ENCODE measurements at regions not wholly inside any gene's neighbourhood (a gene's known extent, or its start where the extent isn't known, plus 50 kb on each side); places are given as distances from the start of the nearest gene placed in this dataset.

DNA sequence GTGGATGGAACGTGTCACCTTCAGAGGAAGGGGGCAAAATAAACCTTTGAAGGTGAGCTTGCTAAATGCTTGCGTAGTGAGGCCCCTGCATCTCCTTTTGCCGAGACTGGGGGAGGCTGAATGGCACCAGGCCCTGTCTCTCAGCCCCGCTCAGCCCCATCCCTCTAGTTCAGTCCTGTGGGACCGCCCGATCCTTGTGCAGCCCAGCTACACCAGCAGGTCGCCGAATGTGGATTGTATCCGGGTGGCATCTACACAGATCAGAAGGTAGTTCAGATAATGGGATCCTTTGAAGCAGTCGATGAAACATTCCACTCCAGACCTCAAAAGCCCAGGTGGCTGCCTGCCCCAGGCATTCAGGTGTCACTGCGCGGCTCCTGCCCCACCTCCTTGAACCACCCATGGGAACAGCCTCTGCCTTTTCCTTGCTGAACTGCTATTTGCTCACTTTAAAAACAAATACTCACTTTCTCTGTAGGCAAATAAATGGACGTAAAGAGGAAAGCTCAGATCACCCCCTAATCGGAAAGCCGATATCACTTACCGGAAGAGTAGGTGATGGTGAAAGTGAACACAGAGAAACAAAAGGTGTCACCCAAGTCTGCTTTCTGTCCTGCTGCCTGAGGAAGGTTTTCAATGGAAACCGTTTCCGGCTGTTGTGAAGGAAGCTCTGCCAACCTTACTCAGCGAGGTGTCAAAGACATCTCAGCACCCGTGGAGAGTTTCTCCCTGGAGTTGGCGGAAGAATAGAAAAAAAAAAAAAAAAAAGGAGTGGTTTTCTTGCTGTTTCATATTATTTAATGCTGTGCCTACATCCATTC, 100.3 kb upstream of the NCOR2 start (continued):
- TF ChIP-seq RUNX3 (IDR thresholded peaks at IDR 0.05; ENCODE audit: low read length) (no peak), BACH1 (IDR thresholded peaks at IDR 0.05; ENCODE audit: borderline replicate concordance) (no peak), NKRF (conservative IDR thresholded peaks at IDR 0.05) (no peak), HDAC6 (IDR thresholded peaks at IDR 0.05; ENCODE audit: unreplicated experiment) (no peak), BCL3 (IDR thresholded peaks at IDR 0.05; ENCODE audit: borderline replicate concordance, insufficient read depth, low read depth, low read length, poor library complexity, severe bottlenecking) (no peak), ZNF622 (IDR thresholded peaks at IDR 0.05) (no peak), MEF2B (IDR thresholded peaks at IDR 0.05; ENCODE audit: partially characterized antibody, poor library complexity, severe bottlenecking) (no peak)
- TF ChIP-seq, protein P1, sequence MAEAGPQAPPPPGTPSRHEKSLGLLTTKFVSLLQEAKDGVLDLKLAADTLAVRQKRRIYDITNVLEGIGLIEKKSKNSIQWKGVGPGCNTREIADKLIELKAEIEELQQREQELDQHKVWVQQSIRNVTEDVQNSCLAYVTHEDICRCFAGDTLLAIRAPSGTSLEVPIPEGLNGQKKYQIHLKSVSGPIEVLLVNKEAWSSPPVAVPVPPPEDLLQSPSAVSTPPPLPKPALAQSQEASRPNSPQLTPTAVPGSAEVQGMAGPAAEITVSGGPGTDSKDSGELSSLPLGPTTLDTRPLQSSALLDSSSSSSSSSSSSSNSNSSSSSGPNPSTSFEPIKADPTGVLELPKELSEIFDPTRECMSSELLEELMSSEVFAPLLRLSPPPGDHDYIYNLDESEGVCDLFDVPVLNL (IDR thresholded peaks at IDR 0.05; ENCODE audit: low read depth, low read length), result no peak
